K562 (cell line): ENCODE measurements at regions not wholly inside any gene's neighbourhood (a gene's known extent, or its start where the extent isn't known, plus 50 kb on each side); places are given as distances from the start of the nearest gene placed in this dataset.

Experiments used
- ATAC-seq: fragments of 200-7000 bp; cut with Tn5 transposase; 3 replicates; pipeline ENCODE4 v1.9.1; 2020; ENCODE audit warnings: moderate library complexity
- BruUV-seq: library from RNA; stranded (reverse); fragments of 400-500 nt; replicated peaks from 2 replicates; lab custom pipeline; 2021; lab: Mats Ljungman, UMichigan
- CTCF ChIA-PET: fragments of 300-600 bp; formaldehyde crosslinking; extraction: SDS; loops from one replicate; lab custom pipeline; 2021; ENCODE audit warnings: low intra/inter-chr PET ratio; lab: Yijun Ruan, JAX
- POLR2A ChIA-PET: fragments of 300-600, 350-650 bp; sonication (Branson Sonifier 250); formaldehyde crosslinking; extraction: SDS; loops from one replicate; lab custom pipeline; 2021; ENCODE audit warnings: antibody characterized with exemption, inconsistent platforms; lab: Yijun Ruan, JAX
- DNase-seq, 4 experiments: peaks; one replicate each; pipeline versions ENCODE4 v3.0.0 to v3.0.0-alpha.2; 2011 to 2018; ENCODE audit warnings: low spot score in 3 of 4, mixed read lengths in 3 of 4; ENCODE audit errors: extremely low read depth in 1 of 4
- FAIRE-seq: peaks from 2 replicates; lab custom pipeline; 2011; peaks lifted over from hg19 to GRCh38; lab: Jason Lieb, UNC
- H2AFZ ChIP-seq: 2 replicates; pipeline ENCODE4 v1.6.0; 2011; ENCODE audit warnings: low read depth, low read length, control low read depth, inconsistent platforms
- H3K27ac ChIP-seq: fragments of 200-600 bp; 3 replicates; pipeline ENCODE4 v1.8.0; 2011; ENCODE audit warnings: low read depth, mild to moderate bottlenecking, control low read depth, inconsistent platforms, low read length, moderate library complexity, mixed read lengths; ENCODE audit errors: extremely low read depth
- H3K27me3 ChIP-seq, 2 experiments: fragments of 300-600 bp in 1 of 2; 2 replicates in 1 of 2; 3 replicates in 1 of 2; pipeline versions ENCODE4 v1.6.0 to v1.8.0; 2011; ENCODE audit warnings: inconsistent platforms in 2 of 2, low read length in 2 of 2, mild to moderate bottlenecking in 1 of 2, mixed read lengths in 1 of 2, moderate library complexity in 1 of 2; ENCODE audit not compliant: control insufficient read depth in 2 of 2, insufficient read depth in 2 of 2
- H3K36me3 ChIP-seq: fragments of 300-600 bp; 3 replicates; pipeline ENCODE4 v1.8.0; 2011; ENCODE audit warnings: mild to moderate bottlenecking, low read length, inconsistent platforms; ENCODE audit not compliant: control insufficient read depth, insufficient read depth
- H3K4me1 ChIP-seq, 2 experiments: fragments of 200-600 bp in 1 of 2; replicated peaks in 1 of 2; 2 replicates in 1 of 2; 3 replicates in 1 of 2; pipeline versions ENCODE4 v1.5.1 to v1.8.0; 2011; ENCODE audit warnings: inconsistent platforms in 2 of 2, low read length in 2 of 2, mild to moderate bottlenecking in 1 of 2, mixed read lengths in 1 of 2, moderate library complexity in 1 of 2; ENCODE audit not compliant: control insufficient read depth in 2 of 2, insufficient read depth in 2 of 2
- H3K4me2 ChIP-seq: 2 replicates; pipeline ENCODE4 v1.6.1; 2011; ENCODE audit warnings: low read length, control low read depth, inconsistent platforms, mixed read lengths; ENCODE audit not compliant: insufficient read depth
- H3K4me3 ChIP-seq: fragments of 200-600 bp; sonication (generic), shearing (Covaris generic); 2 replicates; pipeline ENCODE4 v1.5.1; 2016; ENCODE audit warnings: control low read depth, inconsistent platforms
- H3K79me2 ChIP-seq: fragments of 200-600 bp; 3 replicates; pipeline ENCODE4 v1.8.0; 2011; ENCODE audit warnings: low read length, inconsistent platforms; ENCODE audit not compliant: control insufficient read depth, insufficient read depth
- H3K9ac ChIP-seq, 2 experiments: 2 replicates each; pipeline versions ENCODE4 v1.6.0 to v1.6.1; 2011; ENCODE audit warnings: low read depth in 2 of 2, low read length in 2 of 2, control low read depth in 1 of 2, inconsistent platforms in 1 of 2, mild to moderate bottlenecking in 1 of 2, mixed read lengths in 1 of 2; ENCODE audit not compliant: insufficient read depth in 1 of 2
- H3K9me1 ChIP-seq: one replicate; pipeline ENCODE4 v1.6.0; 2011; ENCODE audit warnings: inconsistent platforms, mild to moderate bottlenecking, low read length, moderate library complexity; ENCODE audit not compliant: control insufficient read depth, insufficient read depth
- H3K9me3 ChIP-seq: replicated peaks from 2 replicates; pipeline ENCODE4 v1.5.1; 2011; ENCODE audit warnings: low read depth, low read length, inconsistent platforms; ENCODE audit not compliant: control insufficient read depth, insufficient read depth
- H4K20me1 ChIP-seq: replicated peaks from 2 replicates; pipeline ENCODE4 v1.6.1; 2011; ENCODE audit warnings: low read length, inconsistent platforms, mixed read lengths; ENCODE audit not compliant: control insufficient read depth, insufficient read depth
- CTBP1 ChIP-seq: fragments of 450-650 bp; IDR thresholded peaks from 2 replicates; pipeline ENCODE4 v1.6.1; 2016; ENCODE audit warnings: borderline replicate concordance
- DACH1 ChIP-seq: fragments of 450-650 bp; IDR thresholded peaks from 2 replicates; pipeline ENCODE4 v1.6.1; 2018; ENCODE audit not compliant: partially characterized antibody
- HCFC1 ChIP-seq: IDR thresholded peaks from 2 replicates; pipeline ENCODE4 v1.6.1; 2012; ENCODE audit warnings: low read depth, low read length, improper control_type of control experiment
- PYGO2 ChIP-seq: fragments of 450-650 bp; IDR thresholded peaks from 2 replicates; pipeline ENCODE4 v1.6.1; 2016; ENCODE audit warnings: mild to moderate bottlenecking, missing genetic modification characterization, moderate library complexity, missing compliant biosample characterization
- ZC3H11A ChIP-seq: IDR thresholded peaks from 2 replicates; pipeline ENCODE4 v1.6.1; 2012; ENCODE audit warnings: low read depth, low read length, improper control_type of control experiment
- ZNF592 ChIP-seq: fragments of 450-650 bp; IDR thresholded peaks from 2 replicates; pipeline ENCODE4 v1.6.1; 2017; ENCODE audit warnings: antibody characterized with exemption, mild to moderate bottlenecking
- WGBS: fragments of 100-300 bp; shearing (Covaris generic); methylation state at CpG from one replicate; pipeline ENCODE4 v1.1.6; 2016; ENCODE audit warnings: low coverage, mixed read lengths; ENCODE audit not compliant: insufficient coverage; ENCODE audit errors: missing lambda C conversion rate; 5-methylcytosine and 5-hydroxymethylcytosine counted together
- in situ Hi-C: fragments of 300-500 bp; cut with MboI; formaldehyde crosslinking; loops from 4 replicates; pipeline ENCODE4 v1.15.0; 2018; ENCODE audit warnings: inconsistent platforms, mixed read lengths
- intact Hi-C: fragments of 100-400 bp; cut with micrococcal nuclease; formaldehyde crosslinking; loops from 2 replicates; pipeline ENCODE4 v1.14.2; 2022
- TF ChIP-seq, protein P1 (sequence below): fragments of 450-650 bp; IDR thresholded peaks from one replicate; pipeline ENCODE4 v1.6.1; 2018; ENCODE audit warnings: mild to moderate bottlenecking, moderate library complexity; ENCODE audit not compliant: partially characterized antibody
- TF ChIP-seq, protein P2 (sequence below): sonication (generic); formaldehyde crosslinking; IDR thresholded peaks from 2 replicates; pipeline ENCODE4 v1.8.0; 2022; ENCODE audit warnings: mild to moderate bottlenecking, missing genetic modification reagents

GRCh38 chr6:148128014-148128730 is 214.5 kb upstream of the SASH1 start:
- Histone ChIP-seq H2AFZ (no peak overlapping the region), H3K79me2 (no peaks in the 10 kb centered on the region), H3K4me3 (no peak overlapping the region), H3K9ac (no peak overlapping the region), H3K4me1 (no peaks in the 10 kb centered on the region), H3K9me3 (no peaks in the 10 kb centered on the region), H3K4me2 (no peak overlapping the region), H3K27ac (no peak overlapping the region), H4K20me1 (no peaks in the 10 kb centered on the region), H3K9me1 (no peaks in the 10 kb centered on the region), H3K36me3 (no peaks in the 10 kb centered on the region), H3K27me3 (peaks cover 0 to 3% of the 10 kb centered on the region in 2 experiments; a peak in 3 of 5 replicates)
- ATAC-seq = no peak
- no TSS peak for BruUV-seq
- ChIA-PET POLR2A (no interaction called here), CTCF (no interaction called here)
- TF ChIP-seq, protein P1, sequence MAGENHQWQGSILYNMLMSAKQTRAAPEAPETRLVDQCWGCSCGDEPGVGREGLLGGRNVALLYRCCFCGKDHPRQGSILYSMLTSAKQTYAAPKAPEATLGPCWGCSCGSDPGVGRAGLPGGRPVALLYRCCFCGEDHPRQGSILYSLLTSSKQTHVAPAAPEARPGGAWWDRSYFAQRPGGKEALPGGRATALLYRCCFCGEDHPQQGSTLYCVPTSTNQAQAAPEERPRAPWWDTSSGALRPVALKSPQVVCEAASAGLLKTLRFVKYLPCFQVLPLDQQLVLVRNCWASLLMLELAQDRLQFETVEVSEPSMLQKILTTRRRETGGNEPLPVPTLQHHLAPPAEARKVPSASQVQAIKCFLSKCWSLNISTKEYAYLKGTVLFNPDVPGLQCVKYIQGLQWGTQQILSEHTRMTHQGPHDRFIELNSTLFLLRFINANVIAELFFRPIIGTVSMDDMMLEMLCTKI = no peak
- TF ChIP-seq, protein P2, sequence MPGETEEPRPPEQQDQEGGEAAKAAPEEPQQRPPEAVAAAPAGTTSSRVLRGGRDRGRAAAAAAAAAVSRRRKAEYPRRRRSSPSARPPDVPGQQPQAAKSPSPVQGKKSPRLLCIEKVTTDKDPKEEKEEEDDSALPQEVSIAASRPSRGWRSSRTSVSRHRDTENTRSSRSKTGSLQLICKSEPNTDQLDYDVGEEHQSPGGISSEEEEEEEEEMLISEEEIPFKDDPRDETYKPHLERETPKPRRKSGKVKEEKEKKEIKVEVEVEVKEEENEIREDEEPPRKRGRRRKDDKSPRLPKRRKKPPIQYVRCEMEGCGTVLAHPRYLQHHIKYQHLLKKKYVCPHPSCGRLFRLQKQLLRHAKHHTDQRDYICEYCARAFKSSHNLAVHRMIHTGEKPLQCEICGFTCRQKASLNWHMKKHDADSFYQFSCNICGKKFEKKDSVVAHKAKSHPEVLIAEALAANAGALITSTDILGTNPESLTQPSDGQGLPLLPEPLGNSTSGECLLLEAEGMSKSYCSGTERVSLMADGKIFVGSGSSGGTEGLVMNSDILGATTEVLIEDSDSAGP (CRISPR knock-in tag) = no peak
- no peak for TF ChIP-seq HCFC1
- TF ChIP-seq ZNF592 = no peak
- TF ChIP-seq CTBP1 = no peak
- no peak for TF ChIP-seq ZC3H11A
- TF ChIP-seq PYGO2 (tag) = no peak
- TF ChIP-seq DACH1 = no peak
- WGBS = 15% methylated on average over 6 of the region's 6 CpGs
- no peak for DNase-seq
- FAIRE-seq = no peak
- in situ Hi-C loops = no loop called here
- intact Hi-C loops = no loop called here
